ENCODE measurements at regions not wholly inside any gene's neighbourhood (a gene's known extent, or its start where the extent isn't known, plus 50 kb on each side); places are given as distances from the start of the nearest gene placed in this dataset.

- H3K36me3 ChIP-seq (ENCODE audit: control insufficient read depth, insufficient read depth, low read length): no peaks in the 10 kb centered on the region
- WGBS (ENCODE audit: insufficient coverage, low coverage, missing lambda C conversion rate): 0% methylated on average over 4 of the region's 4 CpGs
- in situ Hi-C loops (cut with MboI) (no loop called here), intact Hi-C loops (cut with micrococcal nuclease) (no loop called here)
- no peak overlapping the region for H3K4me3 ChIP-seq
- H3K9me1 ChIP-seq (ENCODE audit: control insufficient read depth, insufficient read depth, low read length): no peaks in the 10 kb centered on the region
- no TSS peak for BruUV-seq (replicated peaks)
- ChIA-PET POLR2A (no interaction called here), CTCF (ENCODE audit: low intra/inter-chr PET ratio) (no interaction called here)
- no peaks in the 10 kb centered on the region for H3K9me3 ChIP-seq (replicated peaks; ENCODE audit: control insufficient read depth, insufficient read depth, low read depth, low read length)
- H4K20me1 ChIP-seq (replicated peaks; ENCODE audit: control insufficient read depth, insufficient read depth, low read length): no peaks in the 10 kb centered on the region; the same call in 1 of the 2 replicates
- no peaks in the 10 kb centered on the region for H3K4me1 ChIP-seq (replicated peaks in 1 of 2; ENCODE audit: control insufficient read depth in 2 of 2, insufficient read depth in 2 of 2, low read length in 2 of 2)
- no peak overlapping the region for H2AFZ ChIP-seq (ENCODE audit: low read depth, low read length)
- H3K79me2 ChIP-seq (ENCODE audit: control insufficient read depth, insufficient read depth, low read length): no peaks in the 10 kb centered on the region
- FAIRE-seq (no peak), ATAC-seq (no peak), DNase-seq (ENCODE audit: extremely low read depth in 1 of 4, low spot score in 3 of 4) (no peak)
- no peak overlapping the region for H3K27ac ChIP-seq (ENCODE audit: extremely low read depth, low read depth, low read length)
- TF ChIP-seq ZNF444 (CRISPR knock-in tag; IDR thresholded peaks at IDR 0.05): no peak
- TF ChIP-seq, protein P1, sequence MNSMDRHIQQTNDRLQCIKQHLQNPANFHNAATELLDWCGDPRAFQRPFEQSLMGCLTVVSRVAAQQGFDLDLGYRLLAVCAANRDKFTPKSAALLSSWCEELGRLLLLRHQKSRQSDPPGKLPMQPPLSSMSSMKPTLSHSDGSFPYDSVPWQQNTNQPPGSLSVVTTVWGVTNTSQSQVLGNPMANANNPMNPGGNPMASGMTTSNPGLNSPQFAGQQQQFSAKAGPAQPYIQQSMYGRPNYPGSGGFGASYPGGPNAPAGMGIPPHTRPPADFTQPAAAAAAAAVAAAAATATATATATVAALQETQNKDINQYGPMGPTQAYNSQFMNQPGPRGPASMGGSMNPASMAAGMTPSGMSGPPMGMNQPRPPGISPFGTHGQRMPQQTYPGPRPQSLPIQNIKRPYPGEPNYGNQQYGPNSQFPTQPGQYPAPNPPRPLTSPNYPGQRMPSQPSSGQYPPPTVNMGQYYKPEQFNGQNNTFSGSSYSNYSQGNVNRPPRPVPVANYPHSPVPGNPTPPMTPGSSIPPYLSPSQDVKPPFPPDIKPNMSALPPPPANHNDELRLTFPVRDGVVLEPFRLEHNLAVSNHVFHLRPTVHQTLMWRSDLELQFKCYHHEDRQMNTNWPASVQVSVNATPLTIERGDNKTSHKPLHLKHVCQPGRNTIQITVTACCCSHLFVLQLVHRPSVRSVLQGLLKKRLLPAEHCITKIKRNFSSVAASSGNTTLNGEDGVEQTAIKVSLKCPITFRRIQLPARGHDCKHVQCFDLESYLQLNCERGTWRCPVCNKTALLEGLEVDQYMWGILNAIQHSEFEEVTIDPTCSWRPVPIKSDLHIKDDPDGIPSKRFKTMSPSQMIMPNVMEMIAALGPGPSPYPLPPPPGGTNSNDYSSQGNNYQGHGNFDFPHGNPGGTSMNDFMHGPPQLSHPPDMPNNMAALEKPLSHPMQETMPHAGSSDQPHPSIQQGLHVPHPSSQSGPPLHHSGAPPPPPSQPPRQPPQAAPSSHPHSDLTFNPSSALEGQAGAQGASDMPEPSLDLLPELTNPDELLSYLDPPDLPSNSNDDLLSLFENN (IDR thresholded peaks at IDR 0.05; ENCODE audit: low read depth in 2 of 2, low read length in 2 of 2): no peak
- TF ChIP-seq NCOA1 (IDR thresholded peaks at IDR 0.05; ENCODE audit: low read depth): no peak
- TF ChIP-seq, protein P2, sequence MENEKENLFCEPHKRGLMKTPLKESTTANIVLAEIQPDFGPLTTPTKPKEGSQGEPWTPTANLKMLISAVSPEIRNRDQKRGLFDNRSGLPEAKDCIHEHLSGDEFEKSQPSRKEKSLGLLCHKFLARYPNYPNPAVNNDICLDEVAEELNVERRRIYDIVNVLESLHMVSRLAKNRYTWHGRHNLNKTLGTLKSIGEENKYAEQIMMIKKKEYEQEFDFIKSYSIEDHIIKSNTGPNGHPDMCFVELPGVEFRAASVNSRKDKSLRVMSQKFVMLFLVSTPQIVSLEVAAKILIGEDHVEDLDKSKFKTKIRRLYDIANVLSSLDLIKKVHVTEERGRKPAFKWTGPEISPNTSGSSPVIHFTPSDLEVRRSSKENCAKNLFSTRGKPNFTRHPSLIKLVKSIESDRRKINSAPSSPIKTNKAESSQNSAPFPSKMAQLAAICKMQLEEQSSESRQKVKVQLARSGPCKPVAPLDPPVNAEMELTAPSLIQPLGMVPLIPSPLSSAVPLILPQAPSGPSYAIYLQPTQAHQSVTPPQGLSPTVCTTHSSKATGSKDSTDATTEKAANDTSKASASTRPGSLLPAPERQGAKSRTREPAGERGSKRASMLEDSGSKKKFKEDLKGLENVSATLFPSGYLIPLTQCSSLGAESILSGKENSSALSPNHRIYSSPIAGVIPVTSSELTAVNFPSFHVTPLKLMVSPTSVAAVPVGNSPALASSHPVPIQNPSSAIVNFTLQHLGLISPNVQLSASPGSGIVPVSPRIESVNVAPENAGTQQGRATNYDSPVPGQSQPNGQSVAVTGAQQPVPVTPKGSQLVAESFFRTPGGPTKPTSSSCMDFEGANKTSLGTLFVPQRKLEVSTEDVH (IDR thresholded peaks at IDR 0.05; ENCODE audit: low read depth, partially characterized antibody): no peak
- no peak for TF ChIP-seq MIER1 (IDR thresholded peaks at IDR 0.05; ENCODE audit: low read depth)
- no peak for TF ChIP-seq SAFB2 (IDR thresholded peaks at IDR 0.05; ENCODE audit: borderline replicate concordance, low read depth, low read length, severe bottlenecking)
- TF ChIP-seq, protein P3, sequence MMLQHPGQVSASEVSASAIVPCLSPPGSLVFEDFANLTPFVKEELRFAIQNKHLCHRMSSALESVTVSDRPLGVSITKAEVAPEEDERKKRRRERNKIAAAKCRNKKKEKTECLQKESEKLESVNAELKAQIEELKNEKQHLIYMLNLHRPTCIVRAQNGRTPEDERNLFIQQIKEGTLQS (IDR thresholded peaks at IDR 0.05): no peak
- TF ChIP-seq, protein P3 (CRISPR knock-in tag; conservative IDR thresholded peaks at IDR 0.05): no peak
- TF ChIP-seq ZBTB2 (IDR thresholded peaks at IDR 0.05): no peak
- no peak for TF ChIP-seq ZEB2 (IDR thresholded peaks at IDR 0.05)
- TF ChIP-seq ZNF717 (CRISPR knock-in tag; IDR thresholded peaks at IDR 0.05): no peak
- no peaks in the 10 kb centered on the region; a peak in 2 of 5 replicates for H3K27me3 ChIP-seq (ENCODE audit: control insufficient read depth in 2 of 2, insufficient read depth in 2 of 2, low read length in 2 of 2)
- no peak overlapping the region for H3K4me2 ChIP-seq (ENCODE audit: insufficient read depth, low read length)
- no peak overlapping the region for H3K9ac ChIP-seq (ENCODE audit: insufficient read depth in 1 of 2, low read depth in 2 of 2, low read length in 2 of 2)
These were observed 287.1 kb upstream of the MGAT5 start for GRCh38 chr2:133966720-133967304.
